ENCODE measurements at regions not wholly inside any gene's neighbourhood (a gene's known extent, or its start where the extent isn't known, plus 50 kb on each side); places are given as distances from the start of the nearest gene placed in this dataset.

DNA sequence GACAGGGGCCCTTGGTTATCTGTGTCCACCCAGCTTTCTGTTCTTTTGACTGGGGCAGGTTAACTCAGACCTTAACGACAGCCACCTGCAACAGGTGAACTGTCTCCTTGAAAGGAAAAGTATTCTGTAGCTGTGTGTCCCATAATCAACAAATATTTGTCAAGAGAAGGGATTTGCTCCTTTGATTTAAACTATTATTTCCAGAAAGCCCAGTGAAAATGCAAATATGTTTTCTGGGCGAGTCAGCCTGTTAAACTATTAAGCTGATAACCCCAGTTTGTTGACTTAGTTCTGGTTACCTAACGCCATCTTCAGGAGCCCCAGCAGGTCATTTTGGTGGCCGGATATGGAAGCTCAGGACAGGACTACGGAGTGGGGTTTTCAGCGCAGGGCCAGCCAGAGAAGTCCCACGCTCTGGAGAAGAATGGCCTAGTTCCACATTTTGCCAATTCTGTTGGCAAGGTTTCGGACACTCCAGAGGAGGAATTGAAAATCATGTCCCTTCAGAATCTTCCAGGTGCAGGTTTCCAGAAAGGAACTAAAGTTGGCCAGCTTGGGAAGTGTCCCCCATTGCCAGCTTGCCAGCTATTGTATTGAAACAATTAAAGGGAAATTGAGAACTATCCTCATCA is 54.5 kb downstream of the ADRA2A start:
- FAIRE-seq = no peak

DNA sequence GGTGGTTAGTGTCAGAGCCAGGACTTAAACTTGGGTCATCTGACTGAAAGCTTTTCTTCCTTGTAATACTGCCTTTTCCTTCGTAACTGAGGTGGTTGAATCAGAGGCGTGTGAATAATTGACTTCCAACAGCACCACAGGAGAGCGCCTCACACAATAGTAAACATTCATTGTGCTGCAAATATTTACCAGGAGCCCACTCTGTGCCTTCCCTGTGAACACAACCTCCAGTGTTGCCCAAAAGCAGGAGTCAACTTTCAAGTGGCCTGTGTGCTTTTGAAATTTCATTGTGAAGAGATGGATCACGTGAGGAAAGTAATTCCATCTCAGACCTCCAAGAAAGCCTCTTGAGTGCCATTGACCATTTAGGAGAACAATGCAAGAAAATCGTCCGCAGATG is 60.2 kb downstream of the ADRA2A start:
- no peak for FAIRE-seq

DNA sequence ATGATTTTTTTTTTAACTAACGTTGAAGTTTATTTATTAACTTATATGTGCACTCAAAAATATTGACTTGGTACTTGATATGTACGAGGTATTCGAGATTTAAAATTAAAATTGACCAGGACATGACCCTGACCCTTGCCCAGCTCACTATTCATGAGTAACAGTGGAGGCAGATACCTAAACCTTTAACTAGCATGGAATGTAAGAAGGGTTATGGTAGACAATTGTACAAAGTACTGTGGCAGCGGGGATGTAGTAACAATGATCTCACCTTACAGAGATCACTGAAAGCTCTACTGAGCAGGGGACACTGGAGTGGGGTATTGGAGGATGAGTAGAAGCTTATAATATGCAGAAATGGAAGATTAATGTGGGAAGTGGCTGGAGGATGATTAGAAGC is 60.8 kb downstream of the ADRA2A start:
- FAIRE-seq = no peak

DNA sequence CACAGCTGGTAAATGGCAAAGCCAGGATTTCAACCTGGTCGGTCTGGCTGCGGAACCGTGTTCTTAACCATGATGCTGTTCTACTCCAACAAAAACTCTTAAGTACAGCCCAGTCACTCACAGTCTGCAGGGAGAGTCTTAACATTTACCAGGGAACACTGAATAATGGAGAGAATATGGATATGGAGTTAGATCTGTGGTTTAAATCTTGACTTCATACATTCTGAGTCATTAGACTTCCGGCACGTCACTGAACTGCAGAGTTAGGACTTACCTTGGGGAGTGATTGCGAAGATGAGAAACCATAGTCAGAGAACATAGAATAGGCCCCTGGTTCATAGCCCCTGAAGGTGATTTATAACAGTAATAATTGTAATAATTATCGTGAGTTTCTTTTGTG is 61.7 kb downstream of the ADRA2A start:
- FAIRE-seq = no peak

GRCh38 chr10:111139567-111139966 is 62.7 kb downstream of the ADRA2A start:
- no peak for FAIRE-seq

- FAIRE-seq = no peak
Observed at GRCh38 chr10:111142092-111142768, 65.4 kb downstream of the ADRA2A start.

DNA sequence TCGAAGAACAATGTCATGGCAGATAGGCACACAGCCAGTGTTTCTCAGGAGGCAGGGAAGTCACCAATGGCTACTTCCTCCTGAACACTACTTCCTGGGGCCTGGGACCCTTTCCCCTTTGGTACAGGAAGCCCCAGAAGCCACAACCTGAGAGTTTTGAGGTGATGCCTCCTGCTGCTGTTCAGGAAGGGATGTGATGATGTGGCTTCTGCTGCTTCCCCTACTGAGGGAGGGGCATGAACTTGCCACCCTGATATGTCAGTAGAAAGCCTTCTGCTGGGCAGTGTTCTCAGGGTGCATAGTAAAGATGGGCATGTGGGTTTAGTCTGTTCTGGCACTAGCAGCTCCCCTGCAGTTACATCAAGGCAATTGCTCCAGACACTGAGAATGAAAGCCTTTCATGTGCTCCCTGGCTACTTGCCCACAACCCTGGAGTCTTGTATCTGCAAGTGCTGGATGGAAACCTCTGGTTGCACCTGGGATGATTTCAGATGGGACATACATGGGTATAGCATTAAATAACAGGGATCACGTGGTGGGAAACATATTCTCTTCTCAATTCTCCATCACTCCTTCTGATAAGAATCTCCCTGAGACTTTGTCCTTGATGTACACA is 69.3 kb downstream of the ADRA2A start:
- no peak for FAIRE-seq

GRCh38 chr10:111148025-111148424 is 71.2 kb downstream of the ADRA2A start:
- no peak for FAIRE-seq

DNA sequence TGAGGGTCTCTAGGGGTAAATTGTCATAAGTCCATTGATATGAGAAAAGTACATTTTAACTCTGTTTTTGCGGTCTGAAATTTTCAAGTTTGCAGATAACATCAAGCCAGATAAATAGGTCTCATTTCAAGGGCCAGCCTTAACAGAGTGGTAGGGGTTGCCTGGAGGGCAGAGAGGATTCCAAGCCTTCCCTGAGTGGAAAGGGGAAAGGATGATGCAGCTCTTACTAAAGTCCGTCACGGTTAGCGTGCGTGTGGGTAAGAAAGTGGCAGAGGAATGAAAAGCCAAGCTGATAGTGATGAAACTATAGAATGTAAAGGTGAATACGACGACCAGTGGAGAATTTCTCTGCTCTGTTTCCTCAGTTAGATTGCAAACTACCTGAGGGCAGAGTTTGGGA is 71.6 kb downstream of the ADRA2A start:
- FAIRE-seq = no peak

- no peak for FAIRE-seq
Observed at GRCh38 chr10:111150691-111151090, 73.9 kb downstream of the ADRA2A start.

DNA sequence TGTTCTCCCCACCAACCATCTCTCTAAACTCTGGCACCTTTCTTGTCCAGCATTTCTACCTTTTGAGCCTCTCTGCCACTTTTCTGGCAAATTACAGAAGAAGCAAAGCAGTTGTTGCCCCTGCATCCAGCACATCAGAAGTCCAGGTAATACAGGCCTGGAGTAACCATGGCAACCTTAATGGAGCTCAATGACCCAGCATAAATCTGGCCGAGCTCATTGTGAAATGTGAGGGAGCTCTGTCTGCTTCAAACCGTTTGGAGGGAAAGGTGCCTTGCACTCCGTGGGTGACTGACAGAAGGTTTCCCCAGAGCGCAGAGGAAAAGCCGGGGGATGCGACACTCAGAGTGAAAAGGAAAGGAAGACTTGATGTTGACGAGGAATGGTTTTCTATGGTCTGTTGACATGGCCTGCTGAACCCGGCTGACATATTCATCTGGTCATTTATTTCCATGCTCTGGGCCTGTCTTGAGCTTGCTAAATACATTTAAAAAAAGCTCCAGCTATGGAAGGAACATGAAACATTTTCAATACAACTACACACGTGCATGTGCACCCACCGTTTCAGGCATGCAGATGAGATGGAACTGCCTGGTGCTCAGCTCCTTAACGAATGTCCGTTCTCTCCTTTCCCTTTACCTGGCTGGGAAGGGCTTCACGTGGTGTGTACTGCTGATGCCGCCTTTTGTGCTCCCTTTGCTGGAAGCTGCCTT is 74.9 kb downstream of the ADRA2A start:
- FAIRE-seq = no peak

DNA sequence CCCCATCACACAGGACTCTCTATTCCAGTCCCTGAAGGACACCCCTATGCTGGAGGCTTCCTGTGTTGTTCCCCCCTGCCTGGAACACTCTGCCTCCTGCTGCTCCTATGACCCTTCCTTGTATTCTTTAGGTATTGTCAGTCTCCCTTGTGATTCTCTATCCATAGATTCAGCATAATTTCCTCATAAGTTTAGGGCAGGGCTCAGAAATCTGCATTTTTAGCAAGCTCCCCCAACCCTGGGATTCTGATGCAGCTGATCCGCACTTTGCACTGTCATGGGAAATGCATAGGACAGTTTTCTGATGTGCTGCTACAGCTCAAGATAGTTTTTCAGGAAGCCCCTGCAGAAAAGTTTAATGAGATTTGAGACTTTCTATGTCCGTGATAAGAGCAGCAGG is 79.9 kb downstream of the ADRA2A start:
- FAIRE-seq = no peak

DNA sequence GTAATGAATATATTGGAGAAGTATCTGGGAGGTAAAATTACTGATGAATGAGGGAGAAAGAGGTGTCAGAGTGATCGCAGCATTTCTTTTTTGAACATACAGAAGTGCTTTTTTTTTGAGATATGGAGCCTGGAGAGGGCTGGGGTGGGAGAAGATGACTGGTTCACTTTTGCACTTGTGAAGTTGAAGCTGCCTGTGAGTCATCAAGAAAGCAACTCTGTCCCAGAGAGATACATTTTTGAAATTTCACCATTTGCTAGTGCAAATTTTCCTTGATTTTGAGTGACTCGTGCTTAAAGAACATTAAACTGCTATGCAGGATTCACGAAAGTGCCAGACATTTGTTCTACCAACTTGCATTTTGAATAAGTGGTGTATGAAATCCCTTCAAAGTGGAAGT is 81.8 kb downstream of the ADRA2A start:
- FAIRE-seq = no peak

DNA sequence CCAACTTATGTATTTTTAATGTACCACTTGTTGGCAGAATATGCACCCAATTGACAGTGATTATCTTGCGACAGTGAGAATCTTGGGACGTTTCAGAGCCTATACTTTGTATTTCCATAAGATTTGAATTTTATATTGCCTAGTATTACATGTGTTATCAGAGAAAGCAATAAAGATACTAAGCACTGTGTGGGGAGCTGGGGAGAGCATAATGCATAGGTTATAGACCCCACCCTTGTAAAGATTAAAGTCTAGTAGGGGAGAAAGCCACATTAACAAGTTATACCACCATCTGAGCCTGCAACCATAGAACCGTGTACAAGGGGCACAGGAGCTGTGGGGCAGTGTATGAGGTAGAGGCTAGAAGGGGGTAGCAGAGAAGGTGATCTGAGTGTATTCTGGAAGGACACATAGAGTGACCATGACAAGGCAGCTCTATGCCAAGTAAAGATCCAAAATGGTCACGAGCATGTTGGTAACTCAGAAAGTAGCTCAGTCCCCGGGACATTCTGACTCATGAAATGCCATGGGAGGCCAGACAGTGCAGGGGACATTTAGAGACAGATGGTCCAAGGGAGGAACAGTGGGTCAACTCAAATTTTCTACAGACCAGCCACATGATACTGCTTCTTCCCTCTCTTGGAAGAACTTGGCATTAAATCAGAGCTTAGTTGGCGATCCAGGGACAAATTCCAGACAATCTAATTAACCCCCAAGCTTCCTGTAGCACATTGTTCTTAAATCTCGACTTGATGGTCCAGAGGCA is 84.5 kb downstream of the ADRA2A start:
- FAIRE-seq = no peak

GRCh38 chr10:111171183-111171582 is 94.4 kb downstream of the ADRA2A start:
- FAIRE-seq = no peak

DNA sequence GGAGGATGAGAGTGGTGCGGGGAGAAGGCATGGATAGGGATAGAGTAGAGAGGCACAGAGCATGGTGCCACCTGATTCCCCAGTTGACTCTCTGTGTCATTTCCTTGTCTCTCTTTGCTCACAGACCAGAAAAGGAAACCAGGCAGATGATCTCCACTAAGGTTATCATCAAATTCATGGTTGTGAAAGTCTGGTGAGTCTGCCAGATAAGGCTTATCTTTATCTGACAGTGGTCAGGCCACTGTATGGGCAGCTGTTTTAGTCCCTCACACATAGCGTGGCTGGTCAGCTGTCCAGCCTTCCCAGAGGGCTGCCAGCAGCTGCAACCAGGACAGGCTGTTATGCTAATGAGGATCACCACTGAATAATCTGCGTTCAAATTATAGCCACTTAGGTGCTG is 99.0 kb downstream of the ADRA2A start:
- no peak for FAIRE-seq

GRCh38 chr10:111177379-111177778 is 100.5 kb downstream of the ADRA2A start:
- no peak for FAIRE-seq

DNA sequence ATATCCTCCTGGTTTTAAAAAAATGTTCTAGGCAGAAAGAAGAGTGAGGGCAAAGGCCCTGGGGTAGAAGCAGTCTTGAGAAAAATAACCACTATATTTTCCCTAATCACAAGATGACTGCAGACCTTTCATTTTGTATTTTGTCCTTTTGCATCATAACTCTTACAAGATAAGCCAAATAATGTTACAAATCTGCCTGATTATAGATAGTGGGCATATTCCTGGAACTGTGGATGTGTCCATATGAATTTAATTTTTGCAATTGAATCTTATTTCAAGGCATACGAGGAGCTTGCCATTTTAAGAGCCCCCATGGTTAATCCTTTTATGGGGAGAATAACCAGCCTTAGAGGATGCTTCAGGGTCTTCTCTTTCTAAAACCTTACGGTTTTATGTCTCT is 102.7 kb downstream of the ADRA2A start:
- FAIRE-seq = no peak

GRCh38 chr10:111186358-111186757 is 109.5 kb downstream of the ADRA2A start:
- no peak for FAIRE-seq

- FAIRE-seq = no peak
Observed at GRCh38 chr10:111187096-111187495, 110.3 kb downstream of the ADRA2A start.

DNA sequence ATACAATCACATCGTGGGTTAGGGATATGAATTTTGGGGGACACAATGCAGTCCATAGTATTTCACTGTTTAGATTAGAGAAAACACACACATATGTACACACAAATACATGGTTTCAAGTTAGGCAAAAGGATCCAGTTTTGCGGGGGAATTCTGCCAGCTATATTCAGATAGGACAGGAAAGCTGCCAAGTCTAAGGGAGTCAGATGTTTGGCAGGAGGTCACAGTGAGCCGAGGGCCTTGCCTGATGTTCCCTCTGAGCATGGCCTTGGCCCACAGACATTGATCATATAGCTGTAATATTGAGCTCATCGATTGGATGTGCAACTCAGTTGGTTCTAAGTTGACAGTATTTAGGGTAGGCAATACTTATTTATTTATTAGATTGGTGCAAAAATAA is 122.8 kb downstream of the ADRA2A start:
- FAIRE-seq = no peak

DNA sequence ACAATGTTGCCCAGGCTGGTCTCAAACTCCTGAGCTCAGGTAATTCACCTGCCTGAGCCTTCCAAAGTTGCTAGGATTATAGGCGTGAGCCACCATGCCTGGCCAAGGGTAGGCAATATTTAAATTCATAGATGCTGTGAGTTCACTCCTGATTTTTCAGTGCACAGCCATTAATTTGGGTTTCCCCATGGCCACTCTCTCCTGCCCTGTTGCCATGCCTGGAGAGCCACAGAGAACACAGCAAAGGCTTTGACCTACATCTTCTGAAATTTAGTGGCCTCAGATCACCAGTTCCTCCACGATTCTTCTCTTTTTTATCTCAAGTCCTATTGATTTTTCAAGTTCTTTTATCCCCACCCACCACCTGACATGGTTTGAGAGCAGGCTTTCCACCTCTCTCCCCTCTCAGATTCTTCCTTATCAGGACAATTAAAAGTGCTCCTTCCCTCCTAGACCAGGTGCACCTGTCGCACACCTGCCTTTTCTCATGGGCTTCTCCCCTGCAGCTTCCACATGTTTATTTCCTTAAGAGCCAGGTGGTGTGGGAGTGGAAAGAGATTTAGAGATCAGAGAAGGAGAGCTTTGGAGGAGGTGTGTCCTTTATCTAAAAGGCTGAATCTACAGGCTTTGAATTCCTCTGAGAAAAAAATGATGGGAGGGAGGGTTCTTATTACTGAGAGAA is 123.8 kb downstream of the ADRA2A start:
- FAIRE-seq = no peak

DNA sequence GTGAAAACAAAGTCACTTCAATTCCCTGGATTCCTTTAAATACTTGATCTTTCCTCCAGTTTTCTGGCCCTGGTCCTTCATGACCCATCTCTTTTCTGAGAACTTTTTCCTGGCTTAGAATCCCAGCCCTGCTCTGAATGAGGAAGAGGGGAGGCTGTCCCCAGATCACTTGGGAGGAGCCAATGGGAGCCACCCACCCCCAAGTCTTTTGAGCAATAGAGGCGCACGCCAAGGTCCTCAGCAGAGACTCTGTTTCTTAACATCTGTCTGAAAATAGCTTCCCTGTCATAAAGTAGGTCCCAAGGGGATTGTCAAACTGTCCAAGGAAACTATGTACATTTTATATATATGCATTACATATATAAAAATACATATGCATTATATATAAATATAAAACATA is 126.8 kb downstream of the ADRA2A start:
- FAIRE-seq = no peak
